SK-N-MC (cell line): ENCODE measurements at regions not wholly inside any gene's neighbourhood (a gene's known extent, or its start where the extent isn't known, plus 50 kb on each side); places are given as distances from the start of the nearest gene placed in this dataset.
"Not testable (repeated sequence)": the region's sequence is repeated elsewhere in the genome, so short reads cannot be mapped to it uniquely, and the experiment has no call there.

Experiments
- EZH2 ChIP-seq: fragments of 200-600 bp; sonication (generic); IDR thresholded peaks from one replicate; pipeline ENCODE4 v1.6.1; 2017; ENCODE audit warnings: antibody characterized with exemption
- POLR2AphosphoS5 ChIP-seq: IDR thresholded peaks from 2 replicates; pipeline ENCODE4 v1.6.1; 2012; ENCODE audit warnings: mild to moderate bottlenecking, low read depth, low read length, borderline replicate concordance

- not testable (repeated sequence) for TF ChIP-seq EZH2, POLR2AphosphoS5
Observed at GRCh38 chr17:77837072-77837471, 121.4 kb upstream of the TNRC6C start.
